ENCODE measurements at regions not wholly inside any gene's neighbourhood (a gene's known extent, or its start where the extent isn't known, plus 50 kb on each side); places are given as distances from the start of the nearest gene placed in this dataset.

DNA sequence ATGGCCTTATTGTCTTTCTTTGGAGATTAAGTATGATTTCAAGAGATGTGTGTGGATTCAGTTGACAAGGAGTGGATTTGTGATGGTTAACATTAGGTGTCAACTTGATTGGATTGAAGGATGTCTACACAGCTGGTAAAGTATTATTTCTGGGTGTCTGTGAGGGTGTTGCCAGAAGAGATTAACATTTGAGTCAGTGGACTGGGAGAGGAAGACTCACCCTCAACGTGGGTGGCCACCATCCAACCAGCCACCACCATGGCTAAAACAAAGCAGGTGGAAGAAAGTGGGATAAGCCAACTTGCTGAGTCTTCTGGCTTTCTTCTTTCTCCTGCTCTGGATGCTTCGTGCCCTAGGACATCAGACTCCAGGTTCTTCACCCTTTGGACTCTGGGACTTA, 76.1 kb downstream of the GPR37 start:
- intact Hi-C loops (cut with micrococcal nuclease; ENCODE audit: unreplicated experiment) (no loop called here), in situ Hi-C loops (cut with HindIII; ENCODE audit: extremely low pct_ligation_motif_present, low pct_unique_long_range_greater_than_20kb) (no loop called here)
- ATAC-seq, result no peak
- H4K20me1 ChIP-seq (ENCODE audit: insufficient read depth, low read length), result no peaks in the 10 kb centered on the region; the same call in 1 of the 2 replicates
- H3K36me3 ChIP-seq (replicated peaks in 1 of 2; ENCODE audit: control insufficient read depth in 1 of 2, insufficient read depth in 2 of 2, low read length in 2 of 2), result no peaks in the 10 kb centered on the region
- BruUV-seq (replicated peaks), result no TSS peak
- WGBS (ENCODE audit: low lambda C conversion rate), result 0% methylated on average over 1 of the region's 2 CpGs
- H3K9ac ChIP-seq (ENCODE audit: insufficient read depth, low read depth, low read length), result no peak overlapping the region
- ChIA-PET POLR2A (no interaction called here), CTCF (ENCODE audit: low intra/inter-chr PET ratio, low total read pairs) (no interaction called here)
- no peak for DNase-seq (ENCODE audit: low spot score)
- H3K27me3 ChIP-seq (ENCODE audit: control insufficient read depth in 1 of 2, insufficient read depth in 2 of 2, low read length in 2 of 2), result no peaks in the 10 kb centered on the region
- H3K4me3 ChIP-seq (replicated peaks in 1 of 3; ENCODE audit: insufficient read depth in 1 of 3, low read depth in 2 of 3, low read length in 3 of 3), result no peak overlapping the region
- no peak overlapping the region for H3K4me2 ChIP-seq (ENCODE audit: low read depth, low read length)
- no peak for FAIRE-seq
- H3K9me3 ChIP-seq (ENCODE audit: low read length), result no peaks in the 10 kb centered on the region
- no peak overlapping the region for H2AFZ ChIP-seq (ENCODE audit: low read length)
- TF ChIP-seq, protein P1, sequence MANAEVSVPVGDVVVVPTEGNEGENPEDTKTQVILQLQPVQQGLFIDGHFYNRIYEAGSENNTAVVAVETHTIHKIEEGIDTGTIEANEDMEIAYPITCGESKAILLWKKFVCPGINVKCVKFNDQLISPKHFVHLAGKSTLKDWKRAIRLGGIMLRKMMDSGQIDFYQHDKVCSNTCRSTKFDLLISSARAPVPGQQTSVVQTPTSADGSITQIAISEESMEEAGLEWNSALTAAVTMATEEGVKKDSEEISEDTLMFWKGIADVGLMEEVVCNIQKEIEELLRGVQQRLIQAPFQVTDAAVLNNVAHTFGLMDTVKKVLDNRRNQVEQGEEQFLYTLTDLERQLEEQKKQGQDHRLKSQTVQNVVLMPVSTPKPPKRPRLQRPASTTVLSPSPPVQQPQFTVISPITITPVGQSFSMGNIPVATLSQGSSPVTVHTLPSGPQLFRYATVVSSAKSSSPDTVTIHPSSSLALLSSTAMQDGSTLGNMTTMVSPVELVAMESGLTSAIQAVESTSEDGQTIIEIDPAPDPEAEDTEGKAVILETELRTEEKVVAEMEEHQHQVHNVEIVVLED (CRISPR knock-in tag; IDR thresholded peaks at IDR 0.05; ENCODE audit: borderline replicate concordance), result no peak
- TF ChIP-seq CCAR2 (optimal IDR thresholded peaks at IDR 0.05; ENCODE audit: low read depth, low read length) (no peak), ZNF616 (CRISPR knock-in tag; IDR thresholded peaks at IDR 0.05; ENCODE audit: low read depth) (no peak)
- no peaks in the 10 kb centered on the region for H3K79me2 ChIP-seq (ENCODE audit: insufficient read depth, low read length)
- H3K4me1 ChIP-seq (ENCODE audit: insufficient read depth, low read length), result no peaks in the 10 kb centered on the region
- H3K27ac ChIP-seq (ENCODE audit: extremely low read length, insufficient read depth, low read length), result no peak overlapping the region

DNA sequence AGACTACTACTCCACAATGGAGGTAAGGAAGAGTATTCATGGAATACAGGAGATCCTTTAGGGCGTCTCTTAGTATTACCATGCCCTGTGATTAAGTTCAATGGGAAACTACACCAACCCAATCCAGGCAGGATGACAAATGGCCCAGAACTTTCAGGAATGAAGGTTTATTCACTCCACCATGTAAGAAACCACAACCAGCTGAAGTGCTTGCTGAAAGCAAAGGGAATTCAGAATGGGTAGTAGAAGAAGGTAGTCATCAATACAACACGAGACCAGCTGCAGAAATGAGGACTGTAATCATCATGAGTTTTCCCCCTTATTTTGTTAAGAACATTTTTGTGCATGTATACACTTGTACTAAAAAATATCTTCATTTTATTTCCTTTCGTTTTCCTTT, 76.6 kb downstream of the GPR37 start:
- H3K36me3 ChIP-seq (replicated peaks in 1 of 2; ENCODE audit: control insufficient read depth in 1 of 2, insufficient read depth in 2 of 2, low read length in 2 of 2), result no peaks in the 10 kb centered on the region
- no peak overlapping the region for H3K27ac ChIP-seq (ENCODE audit: extremely low read length, insufficient read depth, low read length)
- DNase-seq (ENCODE audit: low spot score), result no peak
- WGBS (ENCODE audit: low lambda C conversion rate), result 24% methylated on average over 3 of the region's 3 CpGs
- in situ Hi-C loops (cut with HindIII; ENCODE audit: extremely low pct_ligation_motif_present, low pct_unique_long_range_greater_than_20kb) (no loop called here), intact Hi-C loops (cut with micrococcal nuclease; ENCODE audit: unreplicated experiment) (no loop called here)
- H3K9me3 ChIP-seq (ENCODE audit: low read length), result no peaks in the 10 kb centered on the region
- no peak overlapping the region for H3K4me3 ChIP-seq (replicated peaks in 1 of 3; ENCODE audit: insufficient read depth in 1 of 3, low read depth in 2 of 3, low read length in 3 of 3)
- ChIA-PET CTCF (ENCODE audit: low intra/inter-chr PET ratio, low total read pairs) (no interaction called here), POLR2A (no interaction called here)
- no peaks in the 10 kb centered on the region for H3K4me1 ChIP-seq (ENCODE audit: insufficient read depth, low read length)
- ATAC-seq, result no peak
- no TSS peak for BruUV-seq (replicated peaks)
- no peaks in the 10 kb centered on the region; the same call in 1 of the 2 replicates for H4K20me1 ChIP-seq (ENCODE audit: insufficient read depth, low read length)
- no peak overlapping the region for H2AFZ ChIP-seq (ENCODE audit: low read length)
- H3K9ac ChIP-seq (ENCODE audit: insufficient read depth, low read depth, low read length), result no peak overlapping the region
- no peaks in the 10 kb centered on the region for H3K27me3 ChIP-seq (ENCODE audit: control insufficient read depth in 1 of 2, insufficient read depth in 2 of 2, low read length in 2 of 2)
- no peak overlapping the region for H3K4me2 ChIP-seq (ENCODE audit: low read depth, low read length)
- no peak for FAIRE-seq
- no peaks in the 10 kb centered on the region for H3K79me2 ChIP-seq (ENCODE audit: insufficient read depth, low read length)
- TF ChIP-seq, protein P2, sequence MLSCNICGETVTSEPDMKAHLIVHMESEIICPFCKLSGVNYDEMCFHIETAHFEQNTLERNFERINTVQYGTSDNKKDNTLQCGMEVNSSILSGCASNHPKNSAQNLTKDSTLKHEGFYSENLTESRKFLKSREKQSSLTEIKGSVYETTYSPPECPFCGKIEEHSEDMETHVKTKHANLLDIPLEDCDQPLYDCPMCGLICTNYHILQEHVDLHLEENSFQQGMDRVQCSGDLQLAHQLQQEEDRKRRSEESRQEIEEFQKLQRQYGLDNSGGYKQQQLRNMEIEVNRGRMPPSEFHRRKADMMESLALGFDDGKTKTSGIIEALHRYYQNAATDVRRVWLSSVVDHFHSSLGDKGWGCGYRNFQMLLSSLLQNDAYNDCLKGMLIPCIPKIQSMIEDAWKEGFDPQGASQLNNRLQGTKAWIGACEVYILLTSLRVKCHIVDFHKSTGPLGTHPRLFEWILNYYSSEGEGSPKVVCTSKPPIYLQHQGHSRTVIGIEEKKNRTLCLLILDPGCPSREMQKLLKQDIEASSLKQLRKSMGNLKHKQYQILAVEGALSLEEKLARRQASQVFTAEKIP (CRISPR knock-in tag; IDR thresholded peaks at IDR 0.05; ENCODE audit: borderline replicate concordance), result no peak
- TF ChIP-seq ZNF34 (CRISPR knock-in tag; IDR thresholded peaks at IDR 0.05; ENCODE audit: borderline replicate concordance), result no peak
- TF ChIP-seq TRIM24 (CRISPR knock-in tag; IDR thresholded peaks at IDR 0.05), result no peak
- no peak for TF ChIP-seq TP53 (CRISPR knock-in tag; conservative IDR thresholded peaks at IDR 0.05)
- TF ChIP-seq TOPORS (CRISPR knock-in tag; IDR thresholded peaks at IDR 0.05), result no peak
- no peak for TF ChIP-seq NFYB (CRISPR knock-in tag; IDR thresholded peaks at IDR 0.05)
- no peak for TF ChIP-seq ZNF773 (CRISPR knock-in tag; IDR thresholded peaks at IDR 0.05; ENCODE audit: borderline replicate concordance)
- TF ChIP-seq ZNF160 (CRISPR knock-in tag; IDR thresholded peaks at IDR 0.05), result no peak
- TF ChIP-seq, protein P3, sequence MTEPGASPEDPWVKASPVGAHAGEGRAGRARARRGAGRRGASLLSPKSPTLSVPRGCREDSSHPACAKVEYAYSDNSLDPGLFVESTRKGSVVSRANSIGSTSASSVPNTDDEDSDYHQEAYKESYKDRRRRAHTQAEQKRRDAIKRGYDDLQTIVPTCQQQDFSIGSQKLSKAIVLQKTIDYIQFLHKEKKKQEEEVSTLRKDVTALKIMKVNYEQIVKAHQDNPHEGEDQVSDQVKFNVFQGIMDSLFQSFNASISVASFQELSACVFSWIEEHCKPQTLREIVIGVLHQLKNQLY (CRISPR knock-in tag; IDR thresholded peaks at IDR 0.05), result no peak
